PC-3 (cell line): ENCODE measurements at regions not wholly inside any gene's neighbourhood (a gene's known extent, or its start where the extent isn't known, plus 50 kb on each side); places are given as distances from the start of the nearest gene placed in this dataset.

ENCODE experiments used
- CTCF ChIP-seq: fragments of 300-600 bp; sonication (generic); conservative IDR thresholded peaks from 2 replicates; pipeline ENCODE4 v1.5.1; 2017; ENCODE audit warnings: antibody characterized with exemption, low read depth, mild to moderate bottlenecking, low read length
- EZH2 ChIP-seq: fragments of 300-600 bp; sonication (generic); IDR thresholded peaks from one replicate; pipeline ENCODE4 v1.6.1; 2017; ENCODE audit warnings: antibody characterized with exemption, mild to moderate bottlenecking, low read length; ENCODE audit not compliant: unreplicated experiment
- EZH2phosphoT487 ChIP-seq: fragments of 300-600 bp; sonication (generic); IDR thresholded peaks from 2 replicates; pipeline ENCODE4 v1.6.1; 2018; ENCODE audit warnings: mild to moderate bottlenecking, antibody characterized with exemption, low read length, borderline replicate concordance

- TF ChIP-seq CTCF (no peak), EZH2 (no peak), EZH2phosphoT487 (no peak)
Measured at GRCh38 chr3:148477375-148477774, 220.3 kb upstream of the AGTR1 start.
